ENCODE measurements at regions not wholly inside any gene's neighbourhood (a gene's known extent, or its start where the extent isn't known, plus 50 kb on each side); places are given as distances from the start of the nearest gene placed in this dataset.

- TF ChIP-seq POLR2A (IDR thresholded peaks at IDR 0.05), result no peak
- no peak for TF ChIP-seq CTCF (IDR thresholded peaks at IDR 0.05)
Observed at GRCh38 chr5:143515829-143516228, 112.3 kb upstream of the NR3C1 start.

All from body of pancreas (tissue), 4 donors.